Choroid plexus epithelial cell (primary cell): ENCODE measurements at regions not wholly inside any gene's neighbourhood (a gene's known extent, or its start where the extent isn't known, plus 50 kb on each side); places are given as distances from the start of the nearest gene placed in this dataset.

ENCODE experiments used
- DNase-seq: peaks from one replicate; pipeline ENCODE4 v3.0.0-alpha.2; 2010; ENCODE audit warnings: low read depth
- H3K4me3 ChIP-seq: 2 replicates; pipeline ENCODE4 v1.5.1; 2011; ENCODE audit warnings: low read depth, mild to moderate bottlenecking, control low read depth, low read length, moderate library complexity
- TF ChIP-seq, protein P1 (sequence below): conservative IDR thresholded peaks from 2 replicates; pipeline ENCODE4 v1.5.1; 2011; ENCODE audit warnings: low read depth, mild to moderate bottlenecking, control low read depth, inconsistent platforms, low read length, moderate library complexity

DNA sequence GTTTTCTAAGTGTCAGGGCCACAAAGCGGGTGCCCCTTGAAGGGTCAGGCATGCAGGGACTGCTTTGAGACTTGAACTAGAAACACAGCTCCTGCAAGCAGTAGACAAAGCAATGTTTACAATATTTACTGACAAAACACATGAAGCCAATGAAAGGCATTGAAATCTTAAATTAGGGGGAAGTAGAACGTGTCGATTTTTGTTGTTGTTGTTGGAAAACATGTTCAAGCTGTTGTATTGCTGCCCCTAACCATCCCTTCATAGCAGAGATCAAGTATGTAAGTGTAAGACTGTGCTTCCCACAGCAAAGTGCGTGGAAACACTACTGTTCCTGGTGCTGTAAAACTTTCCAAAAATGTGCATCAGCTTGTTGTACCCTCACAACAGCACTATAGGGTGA, 131.6 kb upstream of the MGMT start:
- TF ChIP-seq, protein P1, sequence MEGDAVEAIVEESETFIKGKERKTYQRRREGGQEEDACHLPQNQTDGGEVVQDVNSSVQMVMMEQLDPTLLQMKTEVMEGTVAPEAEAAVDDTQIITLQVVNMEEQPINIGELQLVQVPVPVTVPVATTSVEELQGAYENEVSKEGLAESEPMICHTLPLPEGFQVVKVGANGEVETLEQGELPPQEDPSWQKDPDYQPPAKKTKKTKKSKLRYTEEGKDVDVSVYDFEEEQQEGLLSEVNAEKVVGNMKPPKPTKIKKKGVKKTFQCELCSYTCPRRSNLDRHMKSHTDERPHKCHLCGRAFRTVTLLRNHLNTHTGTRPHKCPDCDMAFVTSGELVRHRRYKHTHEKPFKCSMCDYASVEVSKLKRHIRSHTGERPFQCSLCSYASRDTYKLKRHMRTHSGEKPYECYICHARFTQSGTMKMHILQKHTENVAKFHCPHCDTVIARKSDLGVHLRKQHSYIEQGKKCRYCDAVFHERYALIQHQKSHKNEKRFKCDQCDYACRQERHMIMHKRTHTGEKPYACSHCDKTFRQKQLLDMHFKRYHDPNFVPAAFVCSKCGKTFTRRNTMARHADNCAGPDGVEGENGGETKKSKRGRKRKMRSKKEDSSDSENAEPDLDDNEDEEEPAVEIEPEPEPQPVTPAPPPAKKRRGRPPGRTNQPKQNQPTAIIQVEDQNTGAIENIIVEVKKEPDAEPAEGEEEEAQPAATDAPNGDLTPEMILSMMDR: no peak
- no peak for DNase-seq

DNA sequence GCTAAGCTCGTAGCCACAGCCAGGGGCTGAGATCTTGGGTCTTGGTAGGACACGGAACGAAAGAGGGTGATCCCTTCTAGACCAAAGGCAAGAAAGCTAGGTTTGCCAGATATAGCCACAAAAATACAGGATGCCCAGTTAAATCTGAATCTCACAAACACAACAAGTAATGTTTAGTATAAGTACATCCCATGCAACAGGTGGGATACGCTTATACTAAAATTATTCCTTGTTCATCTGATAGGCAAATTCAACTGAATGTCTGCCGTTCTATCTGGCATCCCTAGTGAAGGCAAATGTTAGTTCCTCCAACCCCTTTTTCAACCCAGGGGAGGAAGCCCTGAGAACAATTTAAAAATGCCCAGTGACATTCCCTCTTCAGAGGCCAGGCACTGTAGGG, 131.1 kb upstream of the MGMT start:
- no peak overlapping the region for H3K4me3 ChIP-seq
- TF ChIP-seq, protein P1: no peak
- DNase-seq: no peak

More for the DNA sequence above, 131.6 kb upstream of the MGMT start:
- H3K4me3 ChIP-seq: no peak overlapping the region

DNA sequence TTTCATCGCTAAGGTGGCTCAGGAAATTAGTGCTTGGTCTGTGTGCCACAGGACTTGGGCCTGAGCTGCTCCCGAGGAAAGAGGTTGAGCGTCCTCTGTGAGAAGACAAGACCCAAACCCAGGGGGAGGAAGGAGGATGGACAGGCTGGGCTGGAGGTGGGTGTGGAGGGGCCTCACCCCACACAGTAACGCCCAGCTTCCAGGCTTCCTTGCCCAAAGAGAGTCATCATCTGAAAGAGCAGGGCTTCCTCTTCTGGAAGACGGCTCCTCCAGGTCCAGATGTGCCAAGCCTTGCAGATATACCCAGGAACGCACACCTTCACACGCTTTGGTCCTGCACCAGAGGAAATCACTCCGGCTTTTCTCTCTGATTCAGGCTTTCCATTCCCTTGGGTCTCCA, 127.8 kb upstream of the MGMT start:
- TF ChIP-seq, protein P1: no peak
- H3K4me3 ChIP-seq: no peak overlapping the region
- no peak for DNase-seq

DNA sequence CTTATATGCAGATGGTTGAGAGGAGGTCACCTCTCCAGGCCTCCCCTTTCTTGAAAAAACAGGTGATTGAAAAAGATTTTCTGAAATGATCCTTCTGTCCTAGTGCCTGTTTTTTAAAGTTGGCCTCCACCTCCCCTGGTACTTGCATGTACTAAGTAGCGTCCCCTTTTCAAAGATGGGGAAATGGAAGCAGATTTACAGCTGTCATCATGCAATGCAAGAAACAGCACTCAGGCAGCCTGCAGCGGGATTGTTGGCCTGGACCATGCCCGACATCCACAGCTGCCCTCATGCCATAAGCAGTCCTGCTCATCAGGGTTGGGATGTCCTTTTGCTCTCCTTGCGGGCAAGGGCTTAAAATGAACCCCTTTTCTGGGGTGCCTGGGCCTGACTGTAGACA, 127.2 kb upstream of the MGMT start:
- TF ChIP-seq, protein P1: no peak
- no peak for DNase-seq
- no peak overlapping the region for H3K4me3 ChIP-seq

DNA sequence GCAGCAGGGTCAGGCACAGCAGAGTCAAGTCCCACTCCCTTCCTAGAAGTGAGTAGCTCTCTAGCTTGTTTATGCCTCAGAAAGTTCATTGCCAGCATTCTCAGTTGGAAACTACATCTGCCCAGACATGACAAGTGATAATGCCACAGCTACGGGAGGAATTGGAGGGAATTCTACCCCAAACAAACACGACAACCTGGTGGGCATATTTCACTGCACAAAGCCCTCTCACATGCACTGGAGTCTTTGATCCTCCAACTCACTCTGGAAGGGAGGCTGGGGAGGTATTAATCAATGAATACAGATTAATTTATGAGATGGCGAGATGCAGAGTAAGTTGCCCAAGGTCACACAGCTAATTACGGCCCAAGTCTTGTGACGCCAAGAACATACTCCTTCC, 126.0 kb upstream of the MGMT start:
- TF ChIP-seq, protein P1: no peak
- DNase-seq: no peak
- H3K4me3 ChIP-seq: no peak overlapping the region

DNA sequence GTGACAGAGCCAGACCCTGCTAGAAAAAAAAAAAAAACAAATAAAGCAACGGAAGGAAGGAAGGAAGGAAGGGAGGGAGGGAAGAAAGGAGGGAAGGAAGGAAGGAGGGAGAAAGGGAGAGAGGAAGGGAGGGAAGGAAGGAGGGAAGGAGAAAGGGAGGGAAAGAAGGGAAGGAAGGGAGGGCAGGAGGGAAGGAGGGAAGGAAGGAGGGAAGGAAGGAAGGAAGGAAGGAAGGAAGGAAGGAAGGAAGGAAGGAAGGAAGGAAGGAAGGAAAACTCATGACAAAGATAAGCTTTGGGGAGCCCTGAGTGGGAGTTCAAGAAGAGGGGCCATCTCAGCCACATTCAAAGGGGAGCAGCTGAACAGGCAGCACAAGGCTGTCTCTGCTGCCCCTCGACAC, 124.7 kb upstream of the MGMT start:
- H3K4me3 ChIP-seq: no peak overlapping the region

DNA sequence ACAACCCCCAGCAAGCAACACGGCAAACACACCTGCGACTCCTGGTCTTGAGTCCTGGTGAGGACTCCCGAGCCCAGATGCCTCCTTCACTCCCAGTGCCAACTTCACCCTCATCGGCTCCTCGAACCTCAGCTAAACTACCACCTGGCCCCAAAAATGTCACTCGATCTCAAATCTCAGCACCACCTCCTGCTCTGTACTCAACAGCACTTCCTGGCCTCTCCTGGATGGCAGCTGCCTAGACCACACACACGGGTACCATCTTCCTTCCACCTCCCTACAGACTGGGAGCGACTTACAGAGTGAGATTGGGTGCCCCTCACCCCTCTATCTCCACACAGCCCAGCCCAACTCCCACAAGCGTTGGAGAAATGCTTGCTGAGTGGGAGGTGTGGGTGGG, 123.9 kb upstream of the MGMT start:
- no peak overlapping the region for H3K4me3 ChIP-seq
- TF ChIP-seq, protein P1: no peak
- no peak for DNase-seq

More for the DNA sequence above, 124.7 kb upstream of the MGMT start:
- TF ChIP-seq, protein P1: no peak
- no peak for DNase-seq
